Left ventricle myocardium inferior (tissue), 1 donor: ENCODE measurements at regions not wholly inside any gene's neighbourhood (a gene's known extent, or its start where the extent isn't known, plus 50 kb on each side); places are given as distances from the start of the nearest gene placed in this dataset.

ENCODE experiments used
- DNase-seq: peaks from one replicate; pipeline ENCODE4 v3.0.0-alpha.2; 2020
- H3K27ac ChIP-seq: fragments of 200-600 bp; replicated peaks from 2 replicates; pipeline ENCODE4 v1.8.0; 2021
- H3K27me3 ChIP-seq: fragments of 200-600 bp; 2 replicates; pipeline ENCODE4 v1.8.0; 2021; ENCODE audit warnings: low read depth
- H3K36me3 ChIP-seq: fragments of 200-600 bp; 2 replicates; pipeline ENCODE4 v1.8.0; 2021
- H3K4me1 ChIP-seq: fragments of 200-600 bp; 2 replicates; pipeline ENCODE4 v1.8.0; 2021
- H3K4me3 ChIP-seq: fragments of 200-600 bp; 2 replicates; pipeline ENCODE4 v1.8.0; 2021; ENCODE audit warnings: mild to moderate bottlenecking, moderate library complexity
- H3K9me3 ChIP-seq: fragments of 200-600 bp; replicated peaks from 2 replicates; pipeline ENCODE4 v1.8.0; 2021
- intact Hi-C: fragments of 100-400 bp; cut with micrococcal nuclease; formaldehyde crosslinking; loops from one replicate; pipeline ENCODE4 v1.11.0; 2022
- TF ChIP-seq, protein P1 (sequence below): fragments of 200-600 bp; IDR thresholded peaks from 2 replicates; pipeline ENCODE4 v1.8.0; 2021; ENCODE audit warnings: antibody characterized with exemption, mild to moderate bottlenecking, borderline replicate concordance
- donor health status: DM: no; HTN: yes; CAD: no; lungs with severe emphysema.

GRCh38 chr14:89607453-89607852 is 190.4 kb upstream of the FOXN3 start:
- Histone ChIP-seq H3K36me3 (no peaks in the 10 kb centered on the region), H3K27me3 (no peaks in the 10 kb centered on the region), H3K27ac (no peak overlapping the region), H3K4me1 (peaks cover 46% of the 10 kb centered on the region), H3K4me3 (no peak overlapping the region), H3K9me3 (peaks cover 10% of the 10 kb centered on the region)
- TF ChIP-seq, protein P1, sequence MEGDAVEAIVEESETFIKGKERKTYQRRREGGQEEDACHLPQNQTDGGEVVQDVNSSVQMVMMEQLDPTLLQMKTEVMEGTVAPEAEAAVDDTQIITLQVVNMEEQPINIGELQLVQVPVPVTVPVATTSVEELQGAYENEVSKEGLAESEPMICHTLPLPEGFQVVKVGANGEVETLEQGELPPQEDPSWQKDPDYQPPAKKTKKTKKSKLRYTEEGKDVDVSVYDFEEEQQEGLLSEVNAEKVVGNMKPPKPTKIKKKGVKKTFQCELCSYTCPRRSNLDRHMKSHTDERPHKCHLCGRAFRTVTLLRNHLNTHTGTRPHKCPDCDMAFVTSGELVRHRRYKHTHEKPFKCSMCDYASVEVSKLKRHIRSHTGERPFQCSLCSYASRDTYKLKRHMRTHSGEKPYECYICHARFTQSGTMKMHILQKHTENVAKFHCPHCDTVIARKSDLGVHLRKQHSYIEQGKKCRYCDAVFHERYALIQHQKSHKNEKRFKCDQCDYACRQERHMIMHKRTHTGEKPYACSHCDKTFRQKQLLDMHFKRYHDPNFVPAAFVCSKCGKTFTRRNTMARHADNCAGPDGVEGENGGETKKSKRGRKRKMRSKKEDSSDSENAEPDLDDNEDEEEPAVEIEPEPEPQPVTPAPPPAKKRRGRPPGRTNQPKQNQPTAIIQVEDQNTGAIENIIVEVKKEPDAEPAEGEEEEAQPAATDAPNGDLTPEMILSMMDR, result no peak
- DNase-seq, result no peak
- intact Hi-C loops, result no loop called here

- peaks cover 6% of the 10 kb centered on the region for H3K36me3 ChIP-seq
- DNase-seq, result no peak
- H3K4me1 ChIP-seq, result peaks cover 60% of the 10 kb centered on the region
- peaks cover 21% of the 10 kb centered on the region for H3K9me3 ChIP-seq
- H3K27ac ChIP-seq, result peak overlapping the region; percentile 56
- H3K27me3 ChIP-seq, result no peaks in the 10 kb centered on the region
- TF ChIP-seq, protein P1, result no peak
- no peak overlapping the region for H3K4me3 ChIP-seq
- intact Hi-C loops, result no loop called here
Observed at GRCh38 chr14:89603938-89604480, 187.0 kb upstream of the FOXN3 start.

DNA sequence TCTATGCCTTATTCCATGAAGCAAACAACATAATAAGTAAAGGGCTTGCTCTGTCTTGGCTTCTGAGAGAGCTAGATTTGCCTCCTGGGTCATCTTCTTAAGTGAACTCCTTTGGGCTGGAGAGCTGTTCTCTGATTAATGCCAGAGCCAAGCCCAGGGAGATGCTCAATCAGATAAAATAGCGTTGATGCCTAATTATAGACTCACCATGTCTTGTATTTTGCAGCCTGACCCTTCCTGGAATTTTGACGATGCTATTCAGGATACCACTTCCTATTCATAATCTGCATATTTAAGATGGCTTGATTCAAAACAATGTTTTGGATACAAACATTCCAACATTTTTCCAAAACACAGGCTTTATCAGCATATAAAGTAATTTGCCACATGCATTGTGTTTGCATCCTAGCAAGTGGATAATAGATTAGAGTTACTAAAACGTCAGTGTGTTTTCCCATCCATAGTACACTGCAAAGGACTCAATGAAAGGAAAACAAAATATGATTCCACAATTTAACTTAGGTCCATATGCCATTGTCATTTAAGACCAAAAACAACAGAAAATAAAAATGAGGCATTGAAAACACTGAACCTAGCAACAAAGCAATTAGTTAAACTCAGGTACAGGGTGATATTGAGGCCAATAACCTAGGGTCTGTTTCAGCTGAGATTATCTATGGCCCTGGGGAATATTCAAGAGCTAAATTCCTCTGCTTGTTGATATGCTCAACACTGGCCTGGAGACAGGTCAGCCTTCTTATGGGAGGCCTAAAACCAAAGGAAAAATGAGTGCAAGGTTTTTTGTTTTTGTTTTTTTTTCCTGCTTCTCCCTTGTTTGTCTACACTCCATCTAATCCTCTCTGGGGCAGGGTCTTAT is 184.2 kb upstream of the FOXN3 start:
- H3K9me3 ChIP-seq, result peaks cover 46% of the 10 kb centered on the region
- intact Hi-C loops, result no loop called here
- H3K4me3 ChIP-seq, result no peak overlapping the region
- H3K27me3 ChIP-seq, result no peaks in the 10 kb centered on the region
- peak overlapping the region; percentile 70 for H3K27ac ChIP-seq
- H3K4me1 ChIP-seq, result peaks cover 47% of the 10 kb centered on the region
- TF ChIP-seq, protein P1, result no peak
- H3K36me3 ChIP-seq, result peaks cover 14% of the 10 kb centered on the region
- no peak for DNase-seq

DNA sequence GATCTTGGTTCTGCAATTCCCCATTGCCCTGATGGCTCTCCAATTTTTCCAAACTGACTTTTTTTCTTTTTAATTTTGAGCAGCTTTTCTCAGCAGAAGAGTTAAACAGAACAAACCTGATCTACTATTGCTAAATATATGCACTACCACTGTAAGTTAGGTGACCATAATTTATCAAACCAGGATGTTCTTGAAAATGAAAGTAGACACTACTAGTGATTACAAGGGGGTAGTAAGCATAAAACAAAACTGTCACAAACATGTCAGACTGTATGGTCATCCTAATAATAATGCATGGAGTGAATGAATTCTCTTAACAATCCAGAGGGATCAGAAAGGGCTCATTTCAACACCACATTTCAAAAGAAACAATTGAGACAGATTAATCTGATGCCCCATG is 183.0 kb upstream of the FOXN3 start:
- H3K36me3 ChIP-seq, result peaks cover 14% of the 10 kb centered on the region
- no peak overlapping the region for H3K4me3 ChIP-seq
- H3K4me1 ChIP-seq, result peaks cover 47% of the 10 kb centered on the region
- H3K9me3 ChIP-seq, result peaks cover 37% of the 10 kb centered on the region
- TF ChIP-seq, protein P1, result no peak
- H3K27me3 ChIP-seq, result no peaks in the 10 kb centered on the region
- no peak for DNase-seq
- intact Hi-C loops, result no loop called here
- H3K27ac ChIP-seq, result peak overlapping the region; percentile 70

GRCh38 chr14:89598548-89599186 is 181.6 kb upstream of the FOXN3 start:
- Histone ChIP-seq H3K9me3 (peaks cover 36% of the 10 kb centered on the region), H3K27me3 (no peaks in the 10 kb centered on the region), H3K27ac (no peak overlapping the region), H3K4me3 (no peak overlapping the region), H3K36me3 (peaks cover 22% of the 10 kb centered on the region), H3K4me1 (peaks cover 39% of the 10 kb centered on the region)
- intact Hi-C loops, result no loop called here
- TF ChIP-seq, protein P1, result no peak
- DNase-seq, result no peak
